Trophoblast cell (in vitro differentiated cells and primary cell): ENCODE measurements at regions not wholly inside any gene's neighbourhood (a gene's known extent, or its start where the extent isn't known, plus 50 kb on each side); places are given as distances from the start of the nearest gene placed in this dataset.

Experiments used
- DNase-seq, 2 donors: peaks; one replicate each; pipeline ENCODE4 v3.0.0-alpha.2; 2016
- H2AFZ ChIP-seq: 2 replicates; pipeline ENCODE4 v1.6.1; 2013; ENCODE audit warnings: low read length, moderate library complexity, mild to moderate bottlenecking; ENCODE audit not compliant: insufficient read depth, poor library complexity
- H2AK5ac ChIP-seq: 2 replicates; pipeline ENCODE4 v1.6.1; 2013; ENCODE audit warnings: mild to moderate bottlenecking, low read length
- H2BK120ac ChIP-seq: 2 replicates; pipeline ENCODE4 v1.6.1; 2013; ENCODE audit warnings: low read length, mild to moderate bottlenecking, moderate library complexity; ENCODE audit not compliant: insufficient read depth, poor library complexity
- H2BK12ac ChIP-seq: 2 replicates; pipeline ENCODE4 v1.6.1; 2013; ENCODE audit warnings: mild to moderate bottlenecking, low read length, moderate library complexity
- H2BK5ac ChIP-seq: 2 replicates; pipeline ENCODE4 v1.6.1; 2013; ENCODE audit warnings: low read length, low read depth, moderate library complexity, mild to moderate bottlenecking; ENCODE audit not compliant: poor library complexity
- H3K14ac ChIP-seq: 2 replicates; pipeline ENCODE4 v1.6.1; 2013; ENCODE audit warnings: mild to moderate bottlenecking, low read length
- H3K18ac ChIP-seq: 2 replicates; pipeline ENCODE4 v1.6.1; 2013; ENCODE audit warnings: mild to moderate bottlenecking, low read length
- H3K23ac ChIP-seq: 2 replicates; pipeline ENCODE4 v1.6.1; 2013; ENCODE audit warnings: low read length
- H3K27ac ChIP-seq: 2 replicates; pipeline ENCODE4 v1.5.1; 2013; ENCODE audit warnings: low read depth, mild to moderate bottlenecking, inconsistent platforms, low read length, moderate library complexity
- H3K27me3 ChIP-seq: 2 replicates; pipeline ENCODE4 v1.6.1; 2013; ENCODE audit warnings: inconsistent platforms, mild to moderate bottlenecking, low read length, moderate library complexity; ENCODE audit not compliant: insufficient read depth
- H3K36me3 ChIP-seq, 2 experiments: 1 replicate in 1 of 2; 2 replicates in 1 of 2; pipeline ENCODE4 v1.6.1; 2013; ENCODE audit warnings: low read length in 2 of 2, mild to moderate bottlenecking in 2 of 2, moderate library complexity in 1 of 2; ENCODE audit not compliant: insufficient read depth in 2 of 2, control insufficient read depth in 1 of 2
- H3K4ac ChIP-seq: 2 replicates; pipeline ENCODE4 v1.6.1; 2013; ENCODE audit warnings: low read depth, mild to moderate bottlenecking, low read length, moderate library complexity
- H3K4me1 ChIP-seq, 2 experiments: 1 replicate in 1 of 2; 2 replicates in 1 of 2; pipeline ENCODE4 v1.6.1; 2013; ENCODE audit warnings: low read length in 2 of 2, mild to moderate bottlenecking in 2 of 2, moderate library complexity in 1 of 2; ENCODE audit not compliant: insufficient read depth in 2 of 2, control insufficient read depth in 1 of 2
- H3K4me2 ChIP-seq: 2 replicates; pipeline ENCODE4 v1.6.1; 2013; ENCODE audit warnings: inconsistent platforms, mild to moderate bottlenecking, low read length, moderate library complexity
- H3K4me3 ChIP-seq: 2 replicates; pipeline ENCODE4 v1.5.1; 2013; ENCODE audit warnings: mild to moderate bottlenecking, low read depth, low read length, inconsistent platforms
- H3K79me1 ChIP-seq: one replicate; pipeline ENCODE4 v1.6.1; 2013; ENCODE audit warnings: low read length
- H3K79me2 ChIP-seq: 2 replicates; pipeline ENCODE4 v1.6.1; 2013; ENCODE audit warnings: low read length, mild to moderate bottlenecking; ENCODE audit not compliant: control insufficient read depth, insufficient read depth, poor library complexity
- H3K9ac ChIP-seq: 2 replicates; pipeline ENCODE4 v1.6.1; 2013; ENCODE audit warnings: mild to moderate bottlenecking, low read length
- H3K9me3 ChIP-seq: 2 replicates; pipeline ENCODE4 v1.6.1; 2013; ENCODE audit warnings: low read depth, mild to moderate bottlenecking, control low read depth, inconsistent platforms, low read length; ENCODE audit not compliant: insufficient read depth
- H4K12ac ChIP-seq: 2 replicates; pipeline ENCODE4 v1.6.1; 2013; ENCODE audit warnings: low read depth, mild to moderate bottlenecking, low read length, moderate library complexity
- H4K8ac ChIP-seq: 2 replicates; pipeline ENCODE4 v1.6.1; 2013; ENCODE audit warnings: low read depth, mild to moderate bottlenecking, low read length, moderate library complexity
- H4K91ac ChIP-seq: one replicate; pipeline ENCODE4 v1.6.1; 2013; ENCODE audit warnings: low read depth, mild to moderate bottlenecking, low read length, moderate library complexity
- WGBS: extraction: QIAGEN DNeasy Blood & Tissue Kit; methylation state at CpG from one replicate; pipeline ENCODE4 v1.1.7; 2013; ENCODE audit warnings: missing lambda C conversion rate; ENCODE audit not compliant: insufficient read length, insufficient coverage; ENCODE audit errors: extremely low coverage; 5-methylcytosine and 5-hydroxymethylcytosine counted together

- no peak overlapping the region for H4K8ac ChIP-seq
- H3K9ac ChIP-seq: no peak overlapping the region
- H3K79me2 ChIP-seq: no peaks in the 10 kb centered on the region
- H3K4me2 ChIP-seq: no peak overlapping the region
- H4K12ac ChIP-seq: no peak overlapping the region
- H2BK120ac ChIP-seq: no peak overlapping the region
- no peak overlapping the region for H3K23ac ChIP-seq
- no peak overlapping the region for H2AFZ ChIP-seq
- H3K36me3 ChIP-seq: no peaks in the 10 kb centered on the region
- no peak overlapping the region for H2BK5ac ChIP-seq
- no peak overlapping the region for H4K91ac ChIP-seq
- no peak overlapping the region for H3K27ac ChIP-seq
- H3K79me1 ChIP-seq: no peaks in the 10 kb centered on the region
- DNase-seq: no peak
- H3K4ac ChIP-seq: no peak overlapping the region
- no peak overlapping the region for H2BK12ac ChIP-seq
- peaks cover 4 to 6% of the 10 kb centered on the region in 2 experiments for H3K4me1 ChIP-seq
- no peak overlapping the region for H3K18ac ChIP-seq
- H2AK5ac ChIP-seq: no peak overlapping the region
- H3K4me3 ChIP-seq: no peak overlapping the region
- no peaks in the 10 kb centered on the region for H3K9me3 ChIP-seq
- H3K27me3 ChIP-seq: no peaks in the 10 kb centered on the region
- H3K14ac ChIP-seq: no peak overlapping the region
Observed at GRCh38 chr14:65937960-65938316, 525.4 kb downstream of the FUT8 start.

GRCh38 chr14:65938738-65939137 lies 526.2 kb downstream of the FUT8 start:
- no peak overlapping the region for H3K18ac ChIP-seq
- no peak overlapping the region for H4K91ac ChIP-seq
- no peak overlapping the region for H3K27ac ChIP-seq
- no peak overlapping the region for H4K8ac ChIP-seq
- no peaks in the 10 kb centered on the region for H3K9me3 ChIP-seq
- H4K12ac ChIP-seq: no peak overlapping the region
- no peaks in the 10 kb centered on the region for H3K36me3 ChIP-seq
- H3K9ac ChIP-seq: no peak overlapping the region
- no peak overlapping the region for H3K4me3 ChIP-seq
- H2BK5ac ChIP-seq: no peak overlapping the region
- H3K23ac ChIP-seq: no peak overlapping the region
- no peak overlapping the region for H3K4me2 ChIP-seq
- no peaks in the 10 kb centered on the region for H3K79me2 ChIP-seq
- no CpG with 5 or more reads among the region's 2 CpGs for WGBS
- no peak overlapping the region for H2BK120ac ChIP-seq
- peaks cover 6% of the 10 kb centered on the region in 2 experiments for H3K4me1 ChIP-seq
- no peak overlapping the region for H2AK5ac ChIP-seq
- H2AFZ ChIP-seq: no peak overlapping the region
- no peaks in the 10 kb centered on the region for H3K79me1 ChIP-seq
- H3K27me3 ChIP-seq: no peaks in the 10 kb centered on the region
- H3K4ac ChIP-seq: no peak overlapping the region
- no peak overlapping the region for H3K14ac ChIP-seq
- DNase-seq: no peak
- H2BK12ac ChIP-seq: no peak overlapping the region

- Histone ChIP-seq H4K8ac (no peak overlapping the region), H3K18ac (no peak overlapping the region), H3K4ac (no peak overlapping the region), H3K36me3 (no peaks in the 10 kb centered on the region), H4K91ac (no peak overlapping the region), H3K4me2 (no peak overlapping the region), H3K79me2 (no peaks in the 10 kb centered on the region), H3K79me1 (no peaks in the 10 kb centered on the region), H2AFZ (no peak overlapping the region), H3K9me3 (no peaks in the 10 kb centered on the region), H3K23ac (no peak overlapping the region), H3K9ac (no peak overlapping the region), H2BK120ac (no peak overlapping the region), H2BK12ac (no peak overlapping the region), H3K4me3 (no peak overlapping the region), H3K4me1 (peaks cover 6 to 9% of the 10 kb centered on the region in 2 experiments), H4K12ac (no peak overlapping the region), H3K27me3 (no peaks in the 10 kb centered on the region), H3K27ac (no peak overlapping the region), H3K14ac (no peak overlapping the region), H2BK5ac (no peak overlapping the region), H2AK5ac (no peak overlapping the region)
- DNase-seq: no peak
- no CpG with 5 or more reads among the region's 1 CpG for WGBS
Observed at GRCh38 chr14:65939184-65939583, 526.7 kb downstream of the FUT8 start.

GRCh38 chr14:65940056-65940735 lies 527.7 kb downstream of the FUT8 start:
- H3K27ac ChIP-seq: no peak overlapping the region

More at GRCh38 chr14:65940056-65940735, 527.7 kb downstream of the FUT8 start:
- H3K79me1 ChIP-seq: no peaks in the 10 kb centered on the region
- no peak overlapping the region for H3K4ac ChIP-seq
- peaks cover 9 to 19% of the 10 kb centered on the region in 2 experiments for H3K4me1 ChIP-seq
- H4K8ac ChIP-seq: no peak overlapping the region
- H3K23ac ChIP-seq: no peak overlapping the region
- peak; percentile 19 to 48 for DNase-seq
- H4K12ac ChIP-seq: no peak overlapping the region
- H3K27me3 ChIP-seq: no peaks in the 10 kb centered on the region
- no peaks in the 10 kb centered on the region for H3K36me3 ChIP-seq
- no CpG with 5 or more reads among the region's 9 CpGs for WGBS
- H3K9ac ChIP-seq: no peak overlapping the region
- no peak overlapping the region for H3K18ac ChIP-seq
- no peak overlapping the region for H2AFZ ChIP-seq
- no peak overlapping the region for H2AK5ac ChIP-seq
- no peak overlapping the region for H3K4me2 ChIP-seq
- H3K4me3 ChIP-seq: no peak overlapping the region
- H2BK12ac ChIP-seq: no peak overlapping the region
- H4K91ac ChIP-seq: no peak overlapping the region
- no peaks in the 10 kb centered on the region for H3K9me3 ChIP-seq
- no peak overlapping the region for H2BK120ac ChIP-seq
- H2BK5ac ChIP-seq: no peak overlapping the region
- no peak overlapping the region for H3K14ac ChIP-seq
- H3K79me2 ChIP-seq: no peaks in the 10 kb centered on the region
